Stimulated activated CD8-positive, alpha-beta memory T cell treated with anti-CD3 and anti-CD28 coated beads, Interleukin-12 subunit alpha, Interleukin-12 subunit beta, amount 100 ng/mL, for 24 hours (primary cell): ENCODE measurements at regions not wholly inside any gene's neighbourhood (a gene's known extent, or its start where the extent isn't known, plus 50 kb on each side); places are given as distances from the start of the nearest gene placed in this dataset.

ENCODE experiments used
- DNase-seq: peaks from one replicate; pipeline ENCODE4 v3.0.0-alpha.2; 2020; ENCODE audit errors: extremely low read depth

DNA sequence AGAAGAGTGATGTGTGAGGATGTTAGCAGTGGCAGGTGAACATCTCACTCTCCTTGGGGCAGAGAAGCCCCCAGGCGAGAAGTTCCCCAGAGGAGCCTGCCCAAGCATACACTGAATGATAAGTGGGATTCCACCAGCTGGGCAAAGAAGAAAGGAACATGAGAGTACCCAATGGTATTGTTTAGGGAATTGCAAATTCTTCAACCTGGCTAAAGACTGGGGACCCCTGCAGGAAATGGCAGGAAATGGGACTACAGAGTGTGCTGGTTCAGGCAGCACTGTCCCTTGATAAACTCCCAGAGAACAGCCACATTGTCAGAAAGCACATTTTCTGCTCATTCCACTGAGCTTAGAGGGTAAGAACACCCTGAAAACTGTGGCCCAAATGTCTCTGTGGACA, 121.3 kb downstream of the RPS29 start:
- no peak for DNase-seq

GRCh38 chr14:49463146-49463545, 123.0 kb downstream of the RPS29 start:
- DNase-seq, result no peak

DNA sequence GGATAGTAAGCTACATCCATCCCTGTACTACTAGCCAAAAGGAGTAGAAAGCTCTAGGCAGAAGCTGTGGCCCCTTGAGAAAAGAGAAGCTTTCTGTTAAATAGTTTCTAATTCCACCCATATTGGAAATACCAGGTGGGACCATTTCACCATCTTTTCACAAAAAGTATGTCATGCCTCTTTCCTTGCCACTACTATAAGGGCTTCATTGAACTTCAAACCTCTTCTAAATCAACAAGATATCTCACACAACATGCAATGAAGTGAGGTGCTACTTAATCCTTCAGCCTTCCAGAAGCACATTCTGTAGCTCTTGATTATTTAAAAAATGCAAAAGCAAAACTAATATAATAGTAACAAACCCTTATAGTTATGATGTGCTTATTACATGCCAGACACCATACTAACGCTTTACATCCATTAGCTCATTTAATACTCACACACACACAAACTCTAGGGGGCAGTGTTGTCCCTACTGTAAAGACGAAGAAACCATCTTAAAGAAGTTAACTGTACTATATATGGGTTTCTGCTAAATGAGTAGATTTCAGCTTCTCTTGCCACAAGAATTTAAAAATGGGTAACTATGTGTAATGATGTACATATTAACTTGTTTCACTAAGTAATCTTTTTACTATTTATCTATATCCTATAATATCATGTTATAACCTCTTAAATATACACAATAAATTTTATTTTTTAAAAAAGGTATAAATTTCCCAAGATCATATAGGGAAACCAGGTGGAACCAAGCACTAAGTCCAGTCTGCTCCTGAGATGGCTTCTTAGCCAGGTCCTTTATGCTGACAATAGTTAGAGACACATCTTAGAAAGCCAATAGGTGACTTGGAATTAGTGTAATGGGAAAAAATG, 124.4 kb downstream of the RPS29 start:
- DNase-seq, result peak; percentile 25

DNA sequence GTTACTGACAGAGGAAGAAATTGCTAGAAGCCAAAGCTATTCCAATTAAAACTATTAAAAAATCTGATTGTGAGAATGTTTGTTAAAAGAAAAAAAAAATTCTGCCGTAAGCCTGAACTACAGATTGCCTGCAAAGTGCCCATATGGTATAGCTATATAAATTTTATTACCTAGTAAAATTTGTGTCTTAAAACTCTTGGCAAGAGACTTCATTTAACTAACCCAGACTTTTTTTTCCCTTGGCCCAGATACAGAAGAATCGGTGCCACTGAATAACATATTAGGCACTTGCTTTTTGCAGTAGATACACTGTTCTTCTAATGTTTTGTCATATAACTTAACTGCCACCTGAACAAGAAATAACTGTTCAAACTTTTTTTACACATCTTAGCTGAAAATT, 125.5 kb downstream of the RPS29 start:
- no peak for DNase-seq

DNA sequence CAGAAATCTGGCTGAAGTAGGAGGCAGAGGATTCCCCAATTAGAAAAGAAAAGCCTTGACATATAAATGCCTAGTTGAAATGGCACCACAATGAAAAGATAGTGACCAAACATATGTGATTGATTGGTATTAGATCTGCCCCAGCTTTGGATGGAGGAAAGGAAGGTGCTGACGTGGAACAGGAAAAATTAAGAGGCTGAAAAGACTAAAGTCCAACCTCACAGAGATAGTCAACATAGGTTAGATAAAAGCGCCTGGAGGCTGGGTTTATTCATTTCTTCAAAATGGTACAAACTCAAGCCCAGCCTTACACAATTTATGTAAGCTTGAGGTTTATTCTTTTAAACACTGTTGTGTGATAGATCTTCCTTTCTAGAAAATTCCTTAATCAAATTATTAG, 129.6 kb downstream of the RPS29 start:
- no peak for DNase-seq

GRCh38 chr14:49451938-49452337, 134.2 kb downstream of the RPS29 start:
- DNase-seq, result no peak

GRCh38 chr14:49449749-49450148, 136.4 kb downstream of the RPS29 start:
- no peak for DNase-seq

DNA sequence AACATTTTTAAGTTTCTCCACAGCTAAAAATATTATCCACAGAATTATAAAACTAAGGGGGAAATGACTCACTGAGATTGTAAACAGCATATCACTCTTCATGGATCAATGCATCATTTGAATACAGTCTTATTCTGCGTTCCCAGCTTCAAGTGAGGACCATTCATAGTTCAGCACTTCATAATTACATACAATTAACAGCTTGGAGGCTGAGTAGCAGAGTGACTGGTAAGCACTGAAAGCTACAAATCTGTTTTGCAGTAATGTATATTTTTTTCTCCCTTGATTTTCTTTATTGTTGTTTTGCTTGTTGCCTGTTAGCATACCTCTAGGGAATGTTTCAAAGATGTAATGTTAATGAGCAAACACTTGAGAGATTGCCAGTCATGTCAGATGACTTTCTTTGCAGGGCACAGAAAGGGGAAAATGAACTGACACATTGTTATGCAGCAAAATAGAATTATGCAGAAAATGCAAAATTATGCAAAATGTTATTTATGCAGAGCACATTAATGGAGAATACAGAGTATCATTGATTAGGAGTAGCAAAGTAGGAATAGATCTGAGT, 138.6 kb downstream of the RPS29 start:
- DNase-seq, result no peak

- no peak for DNase-seq
Measured at GRCh38 chr14:49446801-49447200, 139.4 kb downstream of the RPS29 start.

GRCh38 chr14:49438256-49438770, 147.9 kb downstream of the RPS29 start:
- DNase-seq, result no peak

- DNase-seq, result no peak
Measured at GRCh38 chr14:49428076-49428475, 158.1 kb downstream of the RPS29 start.

DNA sequence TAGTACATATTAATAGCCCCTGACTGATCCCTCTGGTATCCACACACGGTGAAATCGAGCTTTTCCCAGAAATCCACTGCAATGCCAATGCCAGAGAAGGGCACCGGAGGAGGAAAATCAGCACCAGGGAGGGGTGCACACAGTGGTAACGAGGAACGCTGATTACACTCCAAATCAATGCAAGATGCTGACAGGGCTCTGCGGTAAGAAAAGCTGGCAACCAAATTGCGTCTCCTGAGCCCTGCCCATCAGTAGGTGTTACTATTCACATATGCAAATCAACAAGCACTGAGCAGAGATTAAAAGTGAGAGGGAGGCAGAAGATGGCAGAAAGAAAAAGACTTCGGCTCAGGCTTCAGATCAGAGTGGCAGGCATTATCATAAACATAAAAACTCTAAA, 159.1 kb downstream of the RPS29 start:
- DNase-seq, result no peak

DNA sequence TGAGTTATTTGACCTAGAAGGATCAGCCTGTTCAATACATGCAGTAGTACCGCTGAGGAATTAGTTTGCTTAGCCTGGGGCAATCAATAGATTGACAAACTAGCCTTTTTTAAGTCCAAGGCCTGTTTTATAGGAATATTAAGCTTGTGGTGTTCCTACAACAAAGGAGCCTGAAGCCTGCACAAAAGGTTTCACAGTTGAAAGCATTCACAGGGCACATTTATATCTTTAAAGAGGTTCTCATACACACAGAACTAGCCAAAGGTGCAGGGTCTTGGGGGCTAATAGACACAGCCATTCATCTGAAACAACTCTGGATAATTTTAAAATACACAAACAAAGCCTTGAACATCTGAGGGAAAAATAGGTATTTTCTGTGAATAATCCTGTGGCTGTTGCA, 160.3 kb downstream of the RPS29 start:
- no peak for DNase-seq

GRCh38 chr14:49424436-49425331, 161.5 kb downstream of the RPS29 start:
- no peak for DNase-seq

- DNase-seq, result no peak
Measured at GRCh38 chr14:49420201-49420600, 166.0 kb downstream of the RPS29 start.

- no peak for DNase-seq
Measured at GRCh38 chr14:49418789-49419188, 167.4 kb downstream of the RPS29 start.

GRCh38 chr14:49417790-49418189, 168.4 kb downstream of the RPS29 start:
- no peak for DNase-seq

DNA sequence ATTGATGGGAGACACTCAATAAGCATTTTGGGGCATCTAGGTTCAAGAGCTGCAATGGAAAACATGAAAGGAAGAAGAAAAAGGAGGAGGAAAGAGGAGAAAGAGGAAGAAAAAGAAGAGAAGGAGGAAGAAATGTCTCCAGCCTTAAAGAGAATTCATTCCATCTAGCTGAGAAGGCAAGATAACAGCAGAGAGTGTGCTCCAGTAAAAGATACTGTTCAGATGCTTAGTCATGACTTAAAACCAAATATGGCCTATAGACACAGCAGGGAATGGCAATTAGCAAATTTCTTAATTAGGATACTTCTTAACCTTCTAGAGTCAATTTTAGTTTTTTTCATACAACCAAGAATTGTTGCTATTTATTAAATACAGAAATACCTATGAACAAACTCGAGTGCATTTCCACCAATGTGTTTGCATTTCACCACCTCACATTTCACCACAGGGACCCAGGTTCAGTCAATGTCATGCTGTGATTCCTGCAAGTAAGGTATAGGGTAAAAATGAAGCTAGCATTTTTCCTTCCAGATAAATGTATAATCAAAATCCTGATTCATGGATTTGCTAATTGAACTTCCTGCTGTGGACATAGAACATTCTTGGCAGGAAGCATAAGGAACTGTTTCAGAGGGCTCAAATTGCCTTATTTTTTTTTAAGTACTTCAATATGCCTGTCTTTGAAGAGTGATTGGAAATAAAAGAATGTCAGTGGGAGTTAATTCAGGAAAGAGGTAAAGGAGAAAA, 177.8 kb downstream of the RPS29 start:
- DNase-seq, result no peak

DNA sequence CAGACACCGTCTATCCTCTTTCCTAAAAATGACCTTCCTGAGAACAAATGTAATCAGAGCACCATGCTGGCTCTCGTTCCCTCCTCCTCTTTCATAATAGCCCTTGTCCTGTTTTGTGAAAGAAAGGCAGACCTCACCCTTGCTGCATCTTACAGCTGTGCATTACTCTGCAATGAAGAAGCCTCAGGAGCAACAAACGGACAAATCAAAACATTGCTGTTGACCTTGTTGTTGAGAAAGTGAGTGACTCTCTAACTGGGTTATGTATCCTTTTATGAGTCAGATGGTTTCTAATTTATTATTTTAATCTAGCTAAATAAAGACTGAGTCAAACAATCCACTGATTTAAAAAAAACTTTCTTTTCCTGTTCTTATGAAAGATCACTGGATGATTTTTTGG, 180.9 kb downstream of the RPS29 start:
- DNase-seq, result no peak

GRCh38 chr14:49401373-49401772, 184.8 kb downstream of the RPS29 start:
- no peak for DNase-seq

- no peak for DNase-seq
Measured at GRCh38 chr14:49396801-49397200, 189.4 kb downstream of the RPS29 start.

- no peak for DNase-seq
Measured at GRCh38 chr14:49381778-49382177, 204.4 kb downstream of the RPS29 start.
